ENCODE measurements at regions not wholly inside any gene's neighbourhood (a gene's known extent, or its start where the extent isn't known, plus 50 kb on each side); places are given as distances from the start of the nearest gene placed in this dataset.

- DNase-seq (ENCODE audit: low spot score), result no peak
Observed at GRCh38 chr9:115985657-115986056, 167.9 kb upstream of the PAPPA start.

DNA sequence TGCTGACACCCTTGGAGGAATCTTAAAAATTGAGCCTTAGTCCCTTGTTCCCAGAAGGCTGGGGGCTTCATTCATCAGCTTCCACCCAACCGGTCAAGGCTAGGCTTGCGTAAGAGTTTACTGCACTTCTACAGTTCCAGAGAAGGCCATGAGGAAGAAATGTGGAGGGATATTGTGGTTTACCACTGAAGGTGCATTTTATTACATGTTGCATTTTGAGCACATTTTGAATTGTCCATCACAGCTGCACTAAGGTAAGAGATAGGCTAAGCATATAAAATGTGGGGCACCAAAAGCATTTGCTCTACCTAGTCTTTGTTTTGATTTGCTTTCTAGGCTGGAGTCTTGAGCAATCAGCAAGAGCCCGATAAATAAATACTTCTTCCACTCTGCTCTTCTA, 167.1 kb upstream of the PAPPA start:
- DNase-seq (ENCODE audit: low spot score), result no peak

GRCh38 chr9:115988701-115989100, 164.9 kb upstream of the PAPPA start:
- DNase-seq (ENCODE audit: low spot score), result no peak

GRCh38 chr9:115989831-115990230, 163.8 kb upstream of the PAPPA start:
- DNase-seq (ENCODE audit: low spot score), result no peak

- DNase-seq (ENCODE audit: low spot score), result peak; percentile 66
Observed at GRCh38 chr9:115992834-115993233, 160.8 kb upstream of the PAPPA start.

DNA sequence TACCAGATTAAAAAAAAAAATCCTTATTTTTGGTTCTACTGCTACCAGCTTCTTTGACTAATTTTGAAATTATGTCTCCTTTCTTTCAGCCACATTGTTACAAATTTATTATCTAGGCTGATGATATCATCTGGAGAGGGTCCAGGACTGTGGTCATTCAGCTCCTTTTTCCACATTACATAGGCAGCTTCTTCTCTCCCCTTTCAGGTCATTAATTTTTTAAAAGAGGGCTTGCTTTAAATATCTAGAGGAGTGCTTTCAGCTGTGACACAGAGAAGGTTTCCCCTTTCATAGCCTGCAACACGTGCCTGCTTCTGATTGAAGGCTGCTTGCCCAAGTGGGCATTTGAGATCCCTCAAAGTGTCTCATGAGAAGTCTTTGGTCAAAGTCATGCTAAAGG, 155.7 kb upstream of the PAPPA start:
- peak; percentile 87 for DNase-seq (ENCODE audit: low spot score)

GRCh38 chr9:115998666-115999065, 154.9 kb upstream of the PAPPA start:
- DNase-seq (ENCODE audit: low spot score), result no peak

GRCh38 chr9:115999498-115999897, 154.1 kb upstream of the PAPPA start:
- peak; percentile 76 for DNase-seq (ENCODE audit: low spot score)

- peak; percentile 60 for DNase-seq (ENCODE audit: low spot score)
Observed at GRCh38 chr9:116000748-116001329, 152.8 kb upstream of the PAPPA start.

GRCh38 chr9:116002181-116002580, 151.4 kb upstream of the PAPPA start:
- DNase-seq (ENCODE audit: low spot score), result no peak

- peak; percentile 79 for DNase-seq (ENCODE audit: low spot score)
Observed at GRCh38 chr9:116002624-116003023, 151.0 kb upstream of the PAPPA start.

DNA sequence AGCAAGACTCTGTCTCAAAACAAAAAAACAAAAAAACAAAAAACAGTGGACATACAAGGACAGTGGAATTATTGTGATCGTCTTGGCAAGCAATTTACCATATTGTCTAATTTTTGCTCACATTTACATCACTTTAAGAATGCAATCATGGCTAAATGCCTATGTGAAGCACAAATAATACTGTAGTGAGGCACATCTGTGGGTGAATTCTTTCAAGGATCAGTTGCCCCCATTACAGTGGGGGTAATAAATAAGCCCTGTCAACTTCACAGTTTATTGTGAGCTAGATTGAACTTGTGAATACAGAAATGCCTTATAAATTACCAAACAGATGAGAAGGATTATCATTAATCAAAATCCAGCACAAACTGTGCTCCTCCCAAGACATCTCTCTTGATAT, 150.2 kb upstream of the PAPPA start:
- no peak for DNase-seq (ENCODE audit: low spot score)

GRCh38 chr9:116005205-116005604, 148.4 kb upstream of the PAPPA start:
- DNase-seq (ENCODE audit: low spot score), result no peak

DNA sequence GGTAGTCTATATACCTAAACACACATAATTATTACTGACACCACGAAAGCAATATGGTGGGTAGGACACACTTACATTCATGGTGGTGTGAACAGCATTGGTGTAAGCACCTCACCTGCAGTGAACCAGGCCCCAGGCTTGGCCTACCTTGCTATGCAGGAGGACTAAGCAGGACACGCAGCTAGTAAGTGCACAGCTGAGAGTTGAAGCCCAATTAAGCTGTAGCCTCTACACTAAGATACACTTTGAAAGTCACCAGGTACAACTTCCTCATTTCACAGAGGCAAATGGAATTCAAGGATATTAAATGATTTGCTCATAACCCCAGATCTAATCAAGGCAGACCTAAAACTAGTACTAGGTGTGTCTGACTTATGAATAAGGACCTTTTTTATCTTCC, 145.8 kb upstream of the PAPPA start:
- DNase-seq (ENCODE audit: low spot score), result no peak

DNA sequence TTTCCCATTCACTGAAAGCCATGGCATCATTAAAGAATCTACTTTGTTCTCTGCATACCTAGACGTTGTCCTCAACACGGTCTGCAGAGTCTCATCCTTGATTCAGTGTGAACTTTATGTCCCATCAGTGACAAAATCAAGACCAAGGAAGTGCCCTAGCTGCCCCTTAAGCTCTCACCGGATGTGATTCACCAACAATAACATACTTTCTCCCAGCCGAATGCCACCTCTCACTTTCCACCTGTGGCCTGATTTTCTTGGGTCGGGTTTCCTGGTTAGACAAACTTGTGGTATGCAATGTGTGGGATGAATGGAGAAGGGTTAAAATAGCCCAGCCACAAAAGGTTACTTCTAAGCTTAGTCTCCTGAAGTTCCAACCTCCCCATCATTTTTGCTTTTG, 145.3 kb upstream of the PAPPA start:
- DNase-seq (ENCODE audit: low spot score), result peak; percentile 95

- no peak for DNase-seq (ENCODE audit: low spot score)
Observed at GRCh38 chr9:116009420-116009819, 144.2 kb upstream of the PAPPA start.

DNA sequence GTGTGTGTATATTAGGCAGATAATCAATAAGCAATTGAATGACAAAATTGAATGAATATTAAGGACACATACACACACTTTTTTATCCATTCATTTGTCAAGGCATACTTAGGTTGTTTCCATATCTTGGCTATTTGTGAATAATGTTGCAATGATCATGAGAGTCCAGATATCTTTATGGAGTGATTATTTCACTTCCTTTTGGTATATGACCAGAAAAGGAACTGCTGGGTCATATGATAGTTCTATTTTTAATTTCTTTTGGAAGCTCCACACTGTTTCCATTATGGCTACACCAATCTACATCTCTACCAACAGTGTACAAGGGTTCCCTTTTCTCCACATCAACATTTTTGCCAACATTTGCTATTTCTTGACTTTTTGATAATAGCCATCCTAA, 137.7 kb upstream of the PAPPA start:
- DNase-seq (ENCODE audit: low spot score), result no peak

DNA sequence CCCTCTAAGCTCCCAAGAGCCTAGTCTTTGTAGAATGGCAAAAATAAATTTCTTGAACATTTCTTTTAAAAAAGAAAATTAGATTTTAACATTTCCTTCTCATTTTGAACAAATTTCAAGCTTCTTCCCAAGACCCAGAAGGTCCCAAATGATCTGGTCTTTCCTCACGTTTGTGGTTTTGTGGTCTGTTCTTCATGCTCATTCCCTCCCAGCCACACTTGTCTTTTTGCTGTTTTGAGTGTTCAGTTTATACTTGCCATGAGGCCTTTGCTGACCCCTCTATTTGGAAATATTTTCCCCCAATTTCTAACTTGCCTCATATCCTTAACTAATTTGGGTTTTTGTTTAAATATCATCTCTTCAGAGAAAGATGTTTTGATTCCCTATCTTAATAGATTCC, 133.4 kb upstream of the PAPPA start:
- DNase-seq (ENCODE audit: low spot score), result no peak

DNA sequence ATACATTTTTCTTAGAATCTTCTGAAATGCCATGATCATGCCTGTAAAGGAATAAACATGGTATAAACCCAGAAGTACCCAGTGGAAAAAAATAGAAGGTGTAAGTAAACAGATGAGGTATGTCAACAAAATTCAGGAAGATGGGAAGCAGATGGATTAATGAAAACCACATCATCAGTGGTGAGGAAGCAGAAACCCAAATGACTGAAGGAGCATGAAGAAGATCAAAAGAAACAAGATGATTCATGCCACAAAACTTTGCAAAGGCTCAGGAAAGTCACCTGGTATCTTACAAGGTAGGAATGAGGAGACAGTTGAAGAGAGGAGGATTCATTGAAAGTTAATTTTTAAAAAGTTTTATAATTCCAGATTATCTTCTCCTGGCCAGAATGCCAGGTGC, 132.8 kb upstream of the PAPPA start:
- peak; percentile 96 for DNase-seq (ENCODE audit: low spot score)

- peak; percentile 66 for DNase-seq (ENCODE audit: low spot score)
Observed at GRCh38 chr9:116027096-116027495, 126.5 kb upstream of the PAPPA start.

DNA sequence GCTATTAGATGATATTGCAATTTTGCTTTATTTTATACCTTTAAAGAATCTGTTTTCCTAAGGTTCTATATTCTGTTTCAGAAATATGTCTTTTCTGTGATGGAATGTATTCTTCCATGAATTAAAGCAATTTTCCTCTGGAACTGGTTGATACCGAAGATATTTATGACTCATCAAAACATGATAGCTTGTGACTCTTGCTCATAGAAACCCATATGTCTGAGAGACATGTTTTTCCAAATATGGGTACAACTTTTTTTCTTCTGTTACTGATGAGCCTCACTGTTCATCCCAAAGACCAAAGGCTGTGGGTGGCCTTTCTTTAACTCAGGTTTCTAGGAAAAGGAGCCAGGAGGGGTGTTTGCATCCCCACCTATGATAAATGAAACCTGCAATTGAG, 126.1 kb upstream of the PAPPA start:
- DNase-seq (ENCODE audit: low spot score), result peak; percentile 76

DNA sequence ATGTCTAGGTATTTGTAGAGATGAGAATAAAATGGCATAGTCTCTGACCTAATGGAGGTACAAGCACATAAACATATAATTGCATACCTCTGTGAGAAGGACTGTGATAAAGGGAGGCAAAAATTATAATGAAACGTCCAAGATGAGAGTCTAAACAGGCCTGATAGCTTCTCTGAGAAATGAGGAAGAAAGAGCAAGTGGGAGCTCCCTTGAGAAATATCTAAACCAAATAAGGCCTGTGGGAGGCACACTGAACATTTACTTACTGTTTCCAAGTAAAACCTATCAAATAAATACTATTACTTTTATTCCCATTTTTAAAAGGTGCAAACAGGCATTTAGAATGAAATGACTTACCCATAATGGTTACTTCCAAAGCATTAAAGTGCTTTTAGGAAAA, 125.6 kb upstream of the PAPPA start:
- DNase-seq (ENCODE audit: low spot score), result no peak

- DNase-seq (ENCODE audit: low spot score), result no peak
Observed at GRCh38 chr9:116030517-116030916, 123.1 kb upstream of the PAPPA start.

GRCh38 chr9:116032683-116033440, 120.7 kb upstream of the PAPPA start:
- peak; percentile 93 for DNase-seq (ENCODE audit: low spot score)
